SK-N-SH treated with all-trans-retinoic acid at 6 μM for 48 hours (cell line): ENCODE measurements at regions not wholly inside any gene's neighbourhood (a gene's known extent, or its start where the extent isn't known, plus 50 kb on each side); places are given as distances from the start of the nearest gene placed in this dataset.

ENCODE experiments used
- ATAC-seq: fragments of 200-7000 bp; cut with Tn5 transposase; 3 replicates; pipeline ENCODE4 v1.9.1; 2020; ENCODE audit warnings: mild to moderate bottlenecking, moderate library complexity
- ARNTL ChIP-seq: fragments of 450-650 bp; formaldehyde crosslinking; IDR thresholded peaks from 2 replicates; pipeline ENCODE4 v1.5.0; 2020; ENCODE audit warnings: low read depth, mild to moderate bottlenecking, moderate library complexity, borderline replicate concordance
- BACH2 ChIP-seq: fragments of 250-450 bp; sonication (Bioruptor Pico); IDR thresholded peaks from 2 replicates; pipeline ENCODE4 v1.9.0; 2021; ENCODE audit warnings: mild to moderate bottlenecking, borderline replicate concordance
- CREB5 ChIP-seq: fragments of 250-450 bp; sonication (Bioruptor Pico); IDR thresholded peaks from 2 replicates; pipeline ENCODE4 v1.5.1; 2020; ENCODE audit warnings: low read depth, mild to moderate bottlenecking, moderate library complexity
- CSDC2 ChIP-seq: fragments of 250-450 bp; sonication (Bioruptor Pico); IDR thresholded peaks from 2 replicates; pipeline ENCODE4 v1.5.0; 2020; ENCODE audit warnings: mild to moderate bottlenecking, moderate library complexity
- ESRRG ChIP-seq: fragments of 250-450 bp; sonication (Bioruptor Pico); IDR thresholded peaks from 2 replicates; pipeline ENCODE4 v1.6.1; 2021; ENCODE audit warnings: mild to moderate bottlenecking
- GLIS3 ChIP-seq: fragments of 250-450 bp; sonication (Bioruptor Pico); IDR thresholded peaks from 2 replicates; pipeline ENCODE4 v1.5.0; 2020; ENCODE audit warnings: mild to moderate bottlenecking, moderate library complexity
- OSR1 ChIP-seq: fragments of 250-450 bp; sonication (Bioruptor Pico); IDR thresholded peaks from 2 replicates; pipeline ENCODE4 v1.8.0; 2022; ENCODE audit warnings: moderate library complexity, mild to moderate bottlenecking, inconsistent platforms
- POU6F1 ChIP-seq: fragments of 250-450 bp; sonication (Bioruptor Pico); IDR thresholded peaks from 2 replicates; pipeline ENCODE4 v1.8.0; 2021; ENCODE audit warnings: low read depth, mild to moderate bottlenecking, moderate library complexity, borderline replicate concordance
- PPARA ChIP-seq: fragments of 250-450 bp; sonication (Bioruptor Pico); IDR thresholded peaks from 2 replicates; pipeline ENCODE4 v1.5.0; 2020; ENCODE audit warnings: mild to moderate bottlenecking, borderline replicate concordance
- SNAI2 ChIP-seq: fragments of 250-450 bp; sonication (Bioruptor Pico); IDR thresholded peaks from 2 replicates; pipeline ENCODE4 v1.5.0; 2020; ENCODE audit warnings: mild to moderate bottlenecking, moderate library complexity
- TCF4 ChIP-seq: fragments of 250-450 bp; sonication (Bioruptor Pico); IDR thresholded peaks from 2 replicates; pipeline ENCODE4 v1.8.0; 2021; ENCODE audit warnings: mild to moderate bottlenecking, moderate library complexity, borderline replicate concordance
- ZC3H10 ChIP-seq: fragments of 250-450 bp; sonication (Bioruptor Pico); IDR thresholded peaks from 2 replicates; pipeline ENCODE4 v1.5.1; 2021; ENCODE audit warnings: mild to moderate bottlenecking, moderate library complexity
- ZFP3 ChIP-seq: fragments of 250-450 bp; sonication (Bioruptor Pico); IDR thresholded peaks from 2 replicates; pipeline ENCODE4 v1.5.0; 2020; ENCODE audit warnings: mild to moderate bottlenecking, moderate library complexity
- ZFP30 ChIP-seq: fragments of 450-650 bp; formaldehyde crosslinking; IDR thresholded peaks from 2 replicates; pipeline ENCODE4 v1.5.0; 2022; ENCODE audit warnings: mild to moderate bottlenecking, moderate library complexity
- ZNF565 ChIP-seq: fragments of 450-650 bp; formaldehyde crosslinking; conservative IDR thresholded peaks from 2 replicates; pipeline ENCODE4 v1.5.0; 2020; ENCODE audit warnings: low read depth, mild to moderate bottlenecking, moderate library complexity
- ZNF70 ChIP-seq: fragments of 450-650 bp; formaldehyde crosslinking; IDR thresholded peaks from 2 replicates; pipeline ENCODE4 v1.5.0; 2020; ENCODE audit warnings: mild to moderate bottlenecking, moderate library complexity
- ZNF8 ChIP-seq: fragments of 450-650 bp; formaldehyde crosslinking; IDR thresholded peaks from 2 replicates; pipeline ENCODE4 v1.5.0; 2020; ENCODE audit warnings: mild to moderate bottlenecking, moderate library complexity
- TF ChIP-seq, protein P1 (sequence below): fragments of 250-450 bp; sonication (Bioruptor Pico); IDR thresholded peaks from 2 replicates; pipeline ENCODE4 v1.5.0; 2020; ENCODE audit warnings: mild to moderate bottlenecking, moderate library complexity
- TF ChIP-seq, protein P2 (sequence below): fragments of 250-450 bp; sonication (Bioruptor Pico); IDR thresholded peaks from 2 replicates; pipeline ENCODE4 v1.8.0; 2020; ENCODE audit warnings: mild to moderate bottlenecking, moderate library complexity, borderline replicate concordance

DNA sequence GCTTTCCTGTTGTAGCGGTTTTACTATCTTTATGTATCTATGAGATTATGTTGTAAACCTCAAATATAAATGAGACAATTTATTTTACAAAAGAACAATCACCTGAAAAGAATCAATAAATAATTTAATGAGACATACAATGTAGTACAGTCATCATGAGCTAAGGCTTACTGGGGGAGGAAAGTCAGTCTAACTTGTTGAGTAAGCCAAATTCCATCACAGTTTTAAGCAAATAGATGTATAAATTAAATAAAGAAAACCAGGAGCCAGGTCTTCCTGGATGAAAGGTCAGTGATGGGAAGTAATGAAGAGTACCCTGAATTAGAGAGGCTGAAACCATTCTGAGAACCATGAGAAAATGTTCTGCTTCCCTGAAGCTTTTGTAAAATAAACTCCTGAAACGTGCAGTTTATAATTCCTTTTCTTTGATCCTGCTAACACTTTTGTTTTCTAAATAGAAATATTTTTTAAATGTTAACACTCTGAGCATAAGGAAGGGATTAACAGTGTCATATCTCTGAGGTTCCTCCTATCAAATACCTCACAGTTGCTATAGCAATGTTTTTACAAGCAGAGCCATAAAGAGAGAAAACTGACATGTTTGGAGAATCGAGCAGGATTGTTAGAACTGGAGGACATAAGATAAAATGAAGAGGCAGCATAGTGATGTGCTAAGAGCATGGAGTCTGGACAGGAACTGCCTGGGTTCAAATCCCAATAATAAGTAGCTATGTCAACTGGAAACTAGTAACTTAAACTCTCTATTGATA lies 444.9 kb upstream of the FOXG1 start:
- no peak for TF ChIP-seq ZNF70 (CRISPR knock-in tag)
- no peak for TF ChIP-seq TCF4 (CRISPR knock-in tag)
- no peak for TF ChIP-seq ESRRG (CRISPR knock-in tag)
- no peak for TF ChIP-seq PPARA
- ATAC-seq: no peak

DNA sequence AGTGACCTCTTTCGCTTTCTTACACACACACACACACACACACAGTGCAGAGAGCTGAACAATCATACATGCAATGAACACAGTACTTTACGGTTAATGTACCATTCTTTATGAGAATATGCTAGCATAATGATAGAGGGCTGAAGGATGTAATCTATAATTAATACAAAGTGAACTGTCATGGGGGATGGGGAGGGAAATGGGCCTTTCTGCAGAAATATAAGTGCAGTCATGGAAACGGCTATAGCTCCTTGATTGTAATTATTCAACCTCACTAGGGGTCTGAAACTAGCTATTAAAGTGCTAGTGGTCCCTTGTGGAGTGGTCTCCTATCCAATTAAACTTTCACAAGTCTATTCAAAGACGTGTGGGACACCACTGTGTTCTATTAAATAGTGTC lies 443.2 kb upstream of the FOXG1 start:
- ATAC-seq: no peak
- TF ChIP-seq OSR1 (CRISPR knock-in tag) (no peak), PPARA (no peak), BACH2 (CRISPR knock-in tag) (no peak), ZNF8 (CRISPR knock-in tag) (no peak), ARNTL (CRISPR knock-in tag) (no peak), CSDC2 (CRISPR knock-in tag) (no peak), ESRRG (CRISPR knock-in tag) (no peak), ZFP3 (CRISPR knock-in tag) (no peak), ZC3H10 (CRISPR knock-in tag) (no peak)
- TF ChIP-seq, protein P1, sequence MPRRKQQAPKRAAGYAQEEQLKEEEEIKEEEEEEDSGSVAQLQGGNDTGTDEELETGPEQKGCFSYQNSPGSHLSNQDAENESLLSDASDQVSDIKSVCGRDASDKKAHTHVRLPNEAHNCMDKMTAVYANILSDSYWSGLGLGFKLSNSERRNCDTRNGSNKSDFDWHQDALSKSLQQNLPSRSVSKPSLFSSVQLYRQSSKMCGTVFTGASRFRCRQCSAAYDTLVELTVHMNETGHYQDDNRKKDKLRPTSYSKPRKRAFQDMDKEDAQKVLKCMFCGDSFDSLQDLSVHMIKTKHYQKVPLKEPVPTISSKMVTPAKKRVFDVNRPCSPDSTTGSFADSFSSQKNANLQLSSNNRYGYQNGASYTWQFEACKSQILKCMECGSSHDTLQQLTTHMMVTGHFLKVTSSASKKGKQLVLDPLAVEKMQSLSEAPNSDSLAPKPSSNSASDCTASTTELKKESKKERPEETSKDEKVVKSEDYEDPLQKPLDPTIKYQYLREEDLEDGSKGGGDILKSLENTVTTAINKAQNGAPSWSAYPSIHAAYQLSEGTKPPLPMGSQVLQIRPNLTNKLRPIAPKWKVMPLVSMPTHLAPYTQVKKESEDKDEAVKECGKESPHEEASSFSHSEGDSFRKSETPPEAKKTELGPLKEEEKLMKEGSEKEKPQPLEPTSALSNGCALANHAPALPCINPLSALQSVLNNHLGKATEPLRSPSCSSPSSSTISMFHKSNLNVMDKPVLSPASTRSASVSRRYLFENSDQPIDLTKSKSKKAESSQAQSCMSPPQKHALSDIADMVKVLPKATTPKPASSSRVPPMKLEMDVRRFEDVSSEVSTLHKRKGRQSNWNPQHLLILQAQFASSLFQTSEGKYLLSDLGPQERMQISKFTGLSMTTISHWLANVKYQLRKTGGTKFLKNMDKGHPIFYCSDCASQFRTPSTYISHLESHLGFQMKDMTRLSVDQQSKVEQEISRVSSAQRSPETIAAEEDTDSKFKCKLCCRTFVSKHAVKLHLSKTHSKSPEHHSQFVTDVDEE (CRISPR knock-in tag): no peak
- TF ChIP-seq, protein P2, sequence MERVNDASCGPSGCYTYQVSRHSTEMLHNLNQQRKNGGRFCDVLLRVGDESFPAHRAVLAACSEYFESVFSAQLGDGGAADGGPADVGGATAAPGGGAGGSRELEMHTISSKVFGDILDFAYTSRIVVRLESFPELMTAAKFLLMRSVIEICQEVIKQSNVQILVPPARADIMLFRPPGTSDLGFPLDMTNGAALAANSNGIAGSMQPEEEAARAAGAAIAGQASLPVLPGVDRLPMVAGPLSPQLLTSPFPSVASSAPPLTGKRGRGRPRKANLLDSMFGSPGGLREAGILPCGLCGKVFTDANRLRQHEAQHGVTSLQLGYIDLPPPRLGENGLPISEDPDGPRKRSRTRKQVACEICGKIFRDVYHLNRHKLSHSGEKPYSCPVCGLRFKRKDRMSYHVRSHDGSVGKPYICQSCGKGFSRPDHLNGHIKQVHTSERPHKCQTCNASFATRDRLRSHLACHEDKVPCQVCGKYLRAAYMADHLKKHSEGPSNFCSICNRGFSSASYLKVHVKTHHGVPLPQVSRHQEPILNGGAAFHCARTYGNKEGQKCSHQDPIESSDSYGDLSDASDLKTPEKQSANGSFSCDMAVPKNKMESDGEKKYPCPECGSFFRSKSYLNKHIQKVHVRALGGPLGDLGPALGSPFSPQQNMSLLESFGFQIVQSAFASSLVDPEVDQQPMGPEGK: no peak

DNA sequence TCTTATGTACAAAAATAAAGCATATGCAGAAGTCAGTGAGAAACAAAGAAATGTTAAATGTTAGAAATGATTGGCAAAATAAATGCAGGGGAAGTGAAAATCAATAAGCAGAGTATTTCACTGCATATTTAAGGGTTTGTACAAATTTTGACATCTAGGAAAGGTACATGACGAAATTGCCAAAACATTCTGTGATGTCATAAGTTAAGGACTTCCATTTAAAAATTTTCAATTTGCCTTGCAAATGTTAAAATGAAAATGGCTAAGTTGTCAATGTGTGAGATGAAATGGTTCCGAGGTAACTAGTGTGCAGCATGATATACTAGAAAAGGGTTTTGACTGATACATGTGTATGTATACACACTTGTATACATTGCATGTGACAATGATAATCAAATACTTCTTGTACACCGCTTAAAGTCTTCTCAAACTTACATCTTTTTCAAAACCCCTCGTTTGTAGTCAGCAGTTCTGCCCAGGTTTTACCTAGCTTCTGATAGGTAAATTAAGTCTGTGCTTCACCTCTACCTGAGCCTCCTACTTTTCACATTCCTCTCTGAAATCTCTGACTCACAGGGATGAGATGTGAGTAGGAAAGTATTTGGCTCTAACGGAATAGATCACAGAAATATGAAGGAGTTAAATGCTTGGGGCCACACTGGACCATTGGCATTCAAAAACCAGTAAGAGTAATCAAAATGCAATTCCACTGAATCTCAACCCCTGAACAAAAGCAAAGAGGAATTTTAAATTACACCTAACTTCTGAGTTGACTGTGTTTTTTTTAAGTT lies 442.4 kb upstream of the FOXG1 start:
- ATAC-seq: no peak
- TF ChIP-seq ZFP30 (no peak), TCF4 (CRISPR knock-in tag) (no peak), CSDC2 (CRISPR knock-in tag) (no peak), ZNF8 (CRISPR knock-in tag) (no peak), BACH2 (CRISPR knock-in tag) (no peak), POU6F1 (no peak), ZNF565 (CRISPR knock-in tag) (no peak), SNAI2 (CRISPR knock-in tag) (no peak), CREB5 (CRISPR knock-in tag) (no peak)

DNA sequence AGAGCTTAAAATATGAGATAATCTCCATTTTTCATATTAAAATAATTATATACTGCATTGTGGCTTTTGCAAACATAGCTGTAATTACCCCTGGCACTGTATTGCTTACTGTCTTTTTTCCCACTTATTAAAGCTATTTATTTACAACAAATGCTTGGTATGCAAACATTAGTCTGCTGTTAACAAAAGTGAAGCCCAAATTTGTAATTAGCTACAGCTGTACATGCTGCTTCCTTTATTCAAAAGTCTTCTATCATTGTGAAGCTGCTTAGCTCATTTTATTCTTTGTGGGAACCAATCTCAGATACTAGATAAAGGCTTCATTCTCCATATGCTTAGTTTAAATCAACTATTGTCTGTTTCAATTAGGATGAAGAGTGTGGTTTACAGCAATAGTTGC lies 425.8 kb upstream of the FOXG1 start:
- no peak for ATAC-seq

GRCh38 chr14:28344381-28344780 lies 422.2 kb upstream of the FOXG1 start:
- no peak for ATAC-seq
- TF ChIP-seq POU6F1: no peak

More for the DNA sequence above, 425.8 kb upstream of the FOXG1 start:
- TF ChIP-seq GLIS3: no peak
